ENCODE measurements at regions not wholly inside any gene's neighbourhood (a gene's known extent, or its start where the extent isn't known, plus 50 kb on each side); places are given as distances from the start of the nearest gene placed in this dataset.

- H3K79me2 ChIP-seq (replicated peaks; ENCODE audit: insufficient read depth, low read length) = no peaks in the 10 kb centered on the region
- TF ChIP-seq CTCF (IDR thresholded peaks at IDR 0.05; ENCODE audit: poor library complexity, severe bottlenecking) (no peak), POLR2AphosphoS5 (IDR thresholded peaks at IDR 0.05) (no peak), SMC3 (conservative IDR thresholded peaks at IDR 0.05; ENCODE audit: poor library complexity) (no peak), REST (IDR thresholded peaks at IDR 0.05; ENCODE audit: borderline replicate concordance) (no peak), RAD21 (conservative IDR thresholded peaks at IDR 0.05) (no peak), TAF1 (IDR thresholded peaks at IDR 0.05; ENCODE audit: low read depth) (no peak), MXI1 (conservative IDR thresholded peaks at IDR 0.05; ENCODE audit: poor library complexity, severe bottlenecking) (no peak), EP300 (conservative IDR thresholded peaks at IDR 0.05; ENCODE audit: poor library complexity, severe bottlenecking) (no peak), EZH2 (IDR thresholded peaks at IDR 0.05; ENCODE audit: borderline replicate concordance, insufficient read depth, low read length, poor library complexity, severe bottlenecking) (no peak)
- H2AFZ ChIP-seq (ENCODE audit: low read depth, low read length) = no peak overlapping the region
- no peak overlapping the region for H3K9ac ChIP-seq (ENCODE audit: low read length)
- no peaks in the 10 kb centered on the region for H3K9me2 ChIP-seq (ENCODE audit: insufficient read depth, low read length)
- no peaks in the 10 kb centered on the region for H3K27me3 ChIP-seq (ENCODE audit: insufficient read depth, low read depth, low read length)
- no peaks in the 10 kb centered on the region for H4K20me1 ChIP-seq (ENCODE audit: insufficient read depth)
- no peaks in the 10 kb centered on the region for H3K9me3 ChIP-seq (ENCODE audit: low read length)
- no peaks in the 10 kb centered on the region for H3K36me3 ChIP-seq (ENCODE audit: insufficient read depth, low read length)
- H3F3A ChIP-seq (ENCODE audit: insufficient read depth, low read length, poor library complexity, severe bottlenecking) = no peaks in the 10 kb centered on the region
- H3K4me3 ChIP-seq (ENCODE audit: low read length) = no peak overlapping the region
- H3K4me2 ChIP-seq (ENCODE audit: low read length) = no peak overlapping the region
- H3K27ac ChIP-seq (ENCODE audit: low read length) = no peak overlapping the region
Measured at GRCh38 chrX:128105659-128106058, 53.5 kb upstream of the ACTRT1 start.
